Breast epithelium (tissue), 4 donors: ENCODE measurements at regions not wholly inside any gene's neighbourhood (a gene's known extent, or its start where the extent isn't known, plus 50 kb on each side); places are given as distances from the start of the nearest gene placed in this dataset.

Experiments used
- DNase-seq, 2 donors: peaks; one replicate each; pipeline ENCODE4 v3.0.0-alpha.2; 2019; ENCODE audit warnings: low spot score in 2 of 2
- H3K27ac ChIP-seq, 2 donors: fragments of 200-600 bp; sonication (generic) in 1 of 2; one replicate each; pipeline ENCODE4 v1.5.1; 2016 to 2019; ENCODE audit warnings: mild to moderate bottlenecking in 1 of 2
- H3K27me3 ChIP-seq, 2 donors: fragments of 200-600 bp; sonication (generic) in 1 of 2; one replicate each; pipeline versions ENCODE4 v1.5.1 to v1.6.0; 2017 to 2019; ENCODE audit warnings: control low read depth in 1 of 2, mild to moderate bottlenecking in 1 of 2
- H3K36me3 ChIP-seq: fragments of 200-600 bp; one replicate; pipeline ENCODE4 v1.5.1; 2019
- H3K4me1 ChIP-seq, 2 donors: fragments of 200-600 bp; sonication (generic); one replicate each; pipeline ENCODE4 v1.5.1; 2016 to 2019; ENCODE audit warnings: control low read depth in 1 of 2
- H3K4me3 ChIP-seq, 3 donors: fragments of 200-600 bp; sonication (generic); 1 replicate in 2 of 3; 2 replicates in 1 of 3; pipeline ENCODE4 v1.5.1; 2016 to 2019; ENCODE audit warnings: mild to moderate bottlenecking in 3 of 3, moderate library complexity in 2 of 3
- H3K9me3 ChIP-seq, 2 donors: fragments of 200-600 bp; sonication (generic) in 1 of 2; one replicate each; pipeline ENCODE4 v1.5.1; 2016 to 2019; ENCODE audit warnings: control low read depth in 1 of 2
- CTCF ChIP-seq, 3 donors: fragments of 450-650 bp; IDR thresholded peaks; one replicate each; pipeline ENCODE4 v1.5.1; 2016 to 2017; ENCODE audit warnings: antibody characterized with exemption in 3 of 3, mild to moderate bottlenecking in 3 of 3, moderate library complexity in 3 of 3
- POLR2A ChIP-seq: fragments of 450-650 bp; IDR thresholded peaks from one replicate; pipeline ENCODE4 v1.6.1; 2016; ENCODE audit warnings: antibody characterized with exemption, mild to moderate bottlenecking, moderate library complexity
- POLR2AphosphoS5 ChIP-seq, 3 donors: sonication (generic); formaldehyde crosslinking; IDR thresholded peaks; one replicate each; pipeline ENCODE4 v1.6.1; 2017; ENCODE audit warnings: antibody characterized with exemption in 3 of 3
- intact Hi-C: fragments of 100-400 bp; cut with DNase I; formaldehyde crosslinking; loops from one replicate; pipeline ENCODE4 v1.15.1; 2023; ENCODE audit warnings: low total_unique reads

DNA sequence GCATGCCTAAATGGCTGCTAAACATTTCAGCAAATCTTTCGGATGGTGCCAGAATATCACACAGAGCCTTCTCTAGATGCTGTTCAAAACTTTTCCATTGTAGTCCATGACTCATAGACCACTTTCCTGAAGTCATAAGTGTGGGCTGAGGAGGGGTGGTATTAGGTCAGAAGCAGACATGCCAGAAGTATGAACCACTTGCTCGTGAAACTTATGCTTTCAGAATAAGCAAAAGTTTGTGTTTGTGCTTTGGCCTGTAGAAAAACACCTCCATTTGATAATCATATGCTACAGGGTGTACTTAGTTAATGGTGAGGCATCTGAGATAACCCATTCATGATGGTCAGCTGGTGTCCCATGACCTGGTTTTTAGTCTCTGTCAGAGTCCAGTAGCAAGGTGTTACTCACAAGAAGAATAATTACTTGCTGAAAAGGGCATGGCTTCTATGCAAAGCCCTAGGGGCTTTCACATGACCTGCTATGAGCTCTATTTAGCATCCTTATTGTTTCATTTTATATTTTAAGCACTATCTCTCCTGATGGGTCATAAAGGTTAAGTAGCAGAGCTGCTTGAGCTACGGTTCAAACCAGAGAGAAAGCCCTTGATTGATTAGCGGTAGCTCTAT is 183.1 kb upstream of the IVNS1ABP start:
- no peak overlapping the region for H3K27ac ChIP-seq
- no peaks in the 10 kb centered on the region for H3K27me3 ChIP-seq
- intact Hi-C loops = no loop called here
- TF ChIP-seq POLR2A (no peak), CTCF (IDR thresholded peaks at IDR 0.05) (no peak)
- no peak for DNase-seq
- H3K36me3 ChIP-seq = no peaks in the 10 kb centered on the region
- no peaks in the 10 kb centered on the region for H3K9me3 ChIP-seq
- no peaks in the 10 kb centered on the region for H3K4me1 ChIP-seq
- no peak overlapping the region for H3K4me3 ChIP-seq

- H3K4me1 ChIP-seq = no peaks in the 10 kb centered on the region
- intact Hi-C loops = no loop called here
- no peak for TF ChIP-seq CTCF (IDR thresholded peaks at IDR 0.05)
- no peak for TF ChIP-seq POLR2A
- no peak for TF ChIP-seq POLR2AphosphoS5 (IDR thresholded peaks at IDR 0.05)
Observed at GRCh38 chr1:185498207-185498606, 181.2 kb upstream of the IVNS1ABP start.

GRCh38 chr1:185497177-185497576 is 180.1 kb upstream of the IVNS1ABP start:
- Histone ChIP-seq H3K4me1 (no peaks in the 10 kb centered on the region), H3K27ac (no peak overlapping the region), H3K4me3 (no peak overlapping the region), H3K9me3 (no peaks in the 10 kb centered on the region), H3K27me3 (no peaks in the 10 kb centered on the region), H3K36me3 (no peaks in the 10 kb centered on the region)
- intact Hi-C loops = no loop called here
- DNase-seq = no peak
- TF ChIP-seq POLR2A (no peak), CTCF (IDR thresholded peaks at IDR 0.05) (no peak), POLR2AphosphoS5 (IDR thresholded peaks at IDR 0.05) (no peak)

More at GRCh38 chr1:185498207-185498606, 181.2 kb upstream of the IVNS1ABP start:
- no peaks in the 10 kb centered on the region for H3K9me3 ChIP-seq
- H3K27me3 ChIP-seq = no peaks in the 10 kb centered on the region
- no peak overlapping the region for H3K4me3 ChIP-seq
- no peak for DNase-seq
- H3K27ac ChIP-seq = no peak overlapping the region
- no peaks in the 10 kb centered on the region for H3K36me3 ChIP-seq

DNA sequence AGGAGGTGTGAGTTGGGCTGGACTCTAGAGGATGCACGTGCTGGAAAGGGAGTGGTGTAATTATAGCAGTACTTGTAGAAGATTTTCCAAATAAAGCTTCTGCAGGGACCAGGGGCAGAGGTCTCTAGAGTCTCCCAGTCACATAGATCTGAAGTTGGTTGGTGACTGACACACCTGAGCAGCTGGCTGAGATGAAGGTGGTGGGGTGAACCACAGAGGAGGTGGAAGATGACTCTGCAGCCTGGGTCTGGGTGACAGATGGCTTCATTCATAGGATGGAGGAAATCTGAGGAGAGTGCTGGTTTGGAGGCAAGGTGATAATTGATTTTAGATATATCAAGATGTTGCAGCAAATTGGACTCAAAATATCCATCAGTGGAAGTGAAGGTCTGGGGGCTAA is 178.9 kb upstream of the IVNS1ABP start:
- H3K36me3 ChIP-seq = no peaks in the 10 kb centered on the region
- intact Hi-C loops = no loop called here

DNA sequence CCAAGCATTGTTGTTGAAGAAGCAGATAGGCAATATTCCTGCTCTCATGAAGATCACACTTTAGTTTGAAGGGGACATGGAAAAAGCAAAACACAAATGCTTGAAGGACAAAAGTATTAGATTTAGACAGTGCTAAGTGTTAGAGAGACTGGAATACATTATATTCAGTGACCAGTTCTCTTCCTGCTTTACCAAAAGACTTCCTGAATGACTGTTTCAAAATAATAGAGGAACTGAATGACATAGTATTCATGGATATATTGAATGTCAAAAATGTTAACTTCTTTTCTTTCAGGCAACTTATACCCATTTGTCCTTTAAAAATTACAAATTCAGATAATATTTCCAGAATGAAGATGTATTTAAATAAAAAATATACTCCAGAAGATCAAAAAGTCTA is 178.0 kb upstream of the IVNS1ABP start:
- Histone ChIP-seq H3K4me3 (no peak overlapping the region), H3K4me1 (no peaks in the 10 kb centered on the region), H3K36me3 (no peaks in the 10 kb centered on the region), H3K9me3 (no peaks in the 10 kb centered on the region), H3K27ac (no peak overlapping the region), H3K27me3 (no peaks in the 10 kb centered on the region)
- intact Hi-C loops = no loop called here
- no peak for DNase-seq
- TF ChIP-seq POLR2A (no peak), POLR2AphosphoS5 (IDR thresholded peaks at IDR 0.05) (no peak), CTCF (IDR thresholded peaks at IDR 0.05) (no peak)

More for the DNA sequence above, 178.9 kb upstream of the IVNS1ABP start:
- H3K9me3 ChIP-seq = no peaks in the 10 kb centered on the region
- no peak for DNase-seq
- no peak overlapping the region for H3K4me3 ChIP-seq
- no peaks in the 10 kb centered on the region for H3K4me1 ChIP-seq
- no peak for TF ChIP-seq POLR2A
- TF ChIP-seq POLR2AphosphoS5 (IDR thresholded peaks at IDR 0.05) = no peak
- no peak for TF ChIP-seq CTCF (IDR thresholded peaks at IDR 0.05)
- no peak overlapping the region for H3K27ac ChIP-seq
- no peaks in the 10 kb centered on the region for H3K27me3 ChIP-seq
